GM21526 (cell line): ENCODE measurements at regions not wholly inside any gene's neighbourhood (a gene's known extent, or its start where the extent isn't known, plus 50 kb on each side); places are given as distances from the start of the nearest gene placed in this dataset.

Experiments used
- ATAC-seq: cut with Tn5 transposase; IDR thresholded peaks from one replicate; pipeline ENCODE4 v1.9.1; 2021; ENCODE audit warnings: moderate library complexity; ENCODE audit not compliant: unreplicated experiment, low FRiP score

- ATAC-seq: no peak
Observed at GRCh38 chr7:114138587-114138986, 219.8 kb upstream of the PPP1R3A start.

- no peak for ATAC-seq
Observed at GRCh38 chr7:114133717-114134116, 214.9 kb upstream of the PPP1R3A start.

GRCh38 chr7:114130866-114131265, 212.1 kb upstream of the PPP1R3A start:
- no peak for ATAC-seq

- ATAC-seq: no peak
Observed at GRCh38 chr7:114128880-114129279, 210.1 kb upstream of the PPP1R3A start.

GRCh38 chr7:114126095-114126494, 207.3 kb upstream of the PPP1R3A start:
- ATAC-seq: no peak

GRCh38 chr7:114112806-114113205, 194.0 kb upstream of the PPP1R3A start:
- ATAC-seq: no peak

DNA sequence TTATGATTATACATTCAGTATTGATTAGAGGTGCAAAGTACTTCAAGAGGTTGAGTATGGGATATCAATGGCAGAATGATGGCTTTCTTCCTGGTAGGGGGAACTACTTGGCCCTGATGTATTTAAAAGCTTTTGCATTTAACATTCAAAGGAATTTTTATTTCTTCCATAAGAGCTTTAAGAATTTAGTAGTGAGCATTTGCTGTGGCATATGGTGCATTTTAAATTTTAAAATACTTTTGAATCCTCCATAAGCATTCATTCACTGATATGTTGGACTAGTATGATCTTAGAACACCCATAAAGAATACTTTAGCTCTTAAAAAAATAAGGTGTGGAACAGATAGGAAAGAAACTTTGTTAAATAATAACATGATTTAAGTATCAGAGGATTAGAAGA, 191.9 kb upstream of the PPP1R3A start:
- ATAC-seq: no peak

DNA sequence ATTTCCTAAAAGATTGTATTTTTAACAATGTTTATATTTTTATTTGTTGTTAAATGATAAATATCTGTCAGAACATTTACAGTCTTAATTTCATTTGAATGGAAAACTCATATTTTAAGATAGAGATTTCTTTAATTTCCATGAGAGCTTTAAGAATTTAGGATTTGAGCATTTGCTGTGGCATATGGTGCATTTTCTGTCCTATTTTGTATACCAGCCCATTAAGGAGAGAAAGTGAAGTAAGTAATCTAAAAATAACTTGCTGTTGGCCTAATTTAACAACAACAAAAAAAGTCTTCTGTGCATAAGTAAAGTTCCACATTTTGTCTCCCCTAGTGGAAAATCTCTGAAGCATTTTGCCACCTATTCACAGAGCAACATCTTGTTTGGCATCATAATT, 190.9 kb upstream of the PPP1R3A start:
- ATAC-seq: no peak

DNA sequence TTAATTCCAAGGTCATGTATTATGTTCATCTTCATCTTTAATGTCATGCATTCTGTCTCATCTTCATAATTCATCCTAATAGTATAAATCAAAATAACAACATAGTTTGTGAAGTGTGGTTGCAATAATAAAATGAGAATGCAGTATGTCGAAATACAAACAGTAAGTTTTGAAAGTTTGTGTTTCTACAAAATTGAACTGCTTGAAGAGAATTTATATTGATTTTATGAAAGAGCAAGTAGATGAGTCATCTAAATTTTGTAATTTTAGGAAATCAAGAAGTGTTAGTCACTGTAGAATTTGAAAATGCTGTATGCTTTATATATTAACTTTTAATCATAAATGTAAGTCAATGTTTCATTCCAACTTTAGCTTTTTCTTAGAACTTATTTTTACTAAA, 190.5 kb upstream of the PPP1R3A start:
- no peak for ATAC-seq

DNA sequence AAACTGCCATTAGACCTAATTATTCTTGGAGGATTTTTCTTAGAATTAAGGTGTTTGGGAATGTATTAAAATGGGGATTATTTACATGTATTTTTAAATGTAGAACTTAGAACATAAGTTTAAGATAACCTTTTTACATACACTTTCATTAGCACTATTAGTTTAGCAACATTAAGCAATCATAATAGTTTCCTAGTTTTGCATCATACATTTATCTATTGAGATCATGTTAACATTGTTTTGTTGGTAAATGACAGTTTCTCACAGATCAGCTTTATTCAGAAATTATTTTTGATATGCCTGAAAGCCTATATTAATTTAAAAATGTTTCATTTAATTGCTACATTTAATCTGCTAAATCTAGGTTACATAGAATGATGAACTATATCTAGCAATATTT, 189.7 kb upstream of the PPP1R3A start:
- no peak for ATAC-seq

DNA sequence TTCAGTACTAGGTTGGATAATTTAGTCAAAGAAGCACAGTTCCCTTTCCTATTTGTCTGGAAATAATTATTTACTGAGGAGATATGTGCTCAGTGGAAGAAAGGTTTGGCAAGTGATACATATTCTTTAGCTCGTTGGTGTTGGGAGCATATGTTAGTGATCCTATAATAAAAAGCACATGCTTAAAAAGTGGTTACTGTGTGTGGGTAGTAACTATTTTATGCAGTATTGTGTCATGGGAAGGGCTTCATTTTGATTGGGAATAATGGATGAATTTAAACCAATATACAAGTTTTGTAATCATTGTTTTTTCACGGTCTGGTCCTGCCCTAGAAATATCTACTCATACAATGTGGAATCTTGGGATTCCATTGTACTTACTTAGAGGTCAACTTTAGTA, 188.7 kb upstream of the PPP1R3A start:
- ATAC-seq: no peak

GRCh38 chr7:114104035-114104434, 185.2 kb upstream of the PPP1R3A start:
- ATAC-seq: no peak

GRCh38 chr7:114102996-114103395, 184.2 kb upstream of the PPP1R3A start:
- ATAC-seq: no peak

DNA sequence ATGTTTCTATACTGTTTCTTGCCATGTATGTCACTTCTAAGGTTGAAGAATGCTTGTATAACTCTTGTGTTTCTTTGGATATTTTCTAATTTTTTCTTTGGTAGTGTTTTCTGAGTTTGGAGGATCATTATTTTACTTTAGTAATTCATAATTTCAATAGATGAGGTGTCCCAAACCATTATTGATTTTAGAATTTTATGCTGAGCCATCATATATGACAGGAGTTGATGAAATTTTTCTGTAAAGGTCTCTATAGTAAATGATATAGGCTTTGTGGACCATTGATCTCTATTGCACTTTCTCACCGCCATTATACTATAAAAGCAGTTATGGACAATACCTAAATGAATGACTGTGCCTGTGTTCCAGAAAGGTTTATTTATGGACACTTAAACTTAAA, 183.3 kb upstream of the PPP1R3A start:
- ATAC-seq: no peak

DNA sequence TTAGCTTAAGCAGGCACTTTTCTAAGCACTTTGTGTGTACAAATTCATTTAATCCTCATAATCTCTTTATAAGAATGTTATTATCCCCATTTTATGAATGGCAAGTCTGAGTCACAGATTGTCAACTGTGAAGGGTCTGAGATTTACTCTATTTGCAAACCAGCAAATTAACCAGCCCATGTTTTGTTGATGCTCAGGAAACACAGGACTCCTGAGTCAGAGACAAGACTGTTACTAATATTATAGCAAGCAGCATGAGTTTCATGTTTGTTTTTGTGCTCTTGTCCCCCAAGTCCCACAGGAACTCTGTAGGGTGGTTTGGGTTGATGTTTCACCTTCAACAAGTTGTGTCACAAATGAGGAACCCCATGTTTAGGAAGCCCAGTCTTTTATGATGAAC, 182.0 kb upstream of the PPP1R3A start:
- no peak for ATAC-seq

GRCh38 chr7:114099337-114099736, 180.5 kb upstream of the PPP1R3A start:
- no peak for ATAC-seq

GRCh38 chr7:114095885-114096284, 177.1 kb upstream of the PPP1R3A start:
- ATAC-seq: no peak

- no peak for ATAC-seq
Observed at GRCh38 chr7:114088470-114088940, 169.7 kb upstream of the PPP1R3A start.

GRCh38 chr7:114087653-114088469, 169.1 kb upstream of the PPP1R3A start:
- no peak for ATAC-seq

DNA sequence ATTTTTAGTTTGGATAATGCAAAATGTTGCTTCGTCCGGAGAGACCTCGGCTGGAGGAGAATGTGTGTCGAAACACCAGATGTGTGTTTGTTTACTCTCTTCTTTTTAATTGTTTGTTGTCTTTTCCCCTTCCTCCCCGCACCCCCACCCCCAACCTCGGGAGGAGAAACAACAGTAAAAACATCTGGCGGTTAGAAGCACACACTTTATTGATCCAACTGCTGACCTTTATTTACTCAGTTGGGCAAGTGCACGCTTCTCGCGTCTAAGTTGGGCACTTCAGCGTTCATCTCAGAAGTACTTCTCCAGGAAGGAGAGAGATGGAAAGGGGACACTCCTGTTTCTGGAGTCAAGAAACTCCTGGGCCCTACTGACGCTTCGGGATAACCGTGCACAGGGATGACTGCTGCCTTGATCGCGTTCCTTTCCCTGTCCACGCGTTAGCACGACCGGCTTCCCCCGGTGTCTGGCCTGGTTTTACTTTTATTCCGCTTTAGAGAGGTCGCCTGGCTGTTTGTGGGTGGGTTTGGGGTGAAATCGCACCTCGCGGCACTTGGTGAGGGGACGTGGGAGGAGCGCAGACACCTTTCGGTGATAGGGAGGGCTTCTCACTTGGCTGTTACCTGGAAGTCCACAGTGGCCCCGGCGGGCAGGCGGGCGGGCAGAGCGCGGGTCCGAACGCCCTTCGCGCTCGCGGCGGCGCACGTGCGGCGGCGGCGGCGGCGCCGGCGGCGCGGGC, 168.3 kb upstream of the PPP1R3A start:
- ATAC-seq: no peak

DNA sequence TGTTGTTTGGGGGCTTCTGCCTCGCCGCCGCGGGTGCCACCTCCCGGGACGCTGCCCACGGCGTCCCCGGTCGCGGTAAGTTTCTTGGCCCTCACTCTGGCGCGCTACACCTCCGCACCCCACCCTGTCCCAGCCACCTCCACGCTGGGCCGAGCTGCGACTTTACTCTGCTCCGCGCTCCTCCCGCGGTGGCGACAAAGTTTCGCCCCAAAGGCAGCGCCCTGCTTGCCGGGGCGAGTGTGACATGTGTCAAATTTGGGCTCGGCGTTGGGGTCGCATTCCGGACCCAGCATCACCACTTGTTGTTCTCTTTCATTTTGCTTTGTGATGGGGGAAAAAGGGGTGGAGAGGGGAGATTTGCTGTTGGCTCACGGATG, 167.7 kb upstream of the PPP1R3A start:
- ATAC-seq: peak; percentile 39
